ENCODE measurements at regions not wholly inside any gene's neighbourhood (a gene's known extent, or its start where the extent isn't known, plus 50 kb on each side); places are given as distances from the start of the nearest gene placed in this dataset.
"Not testable (repeated sequence)": the region's sequence is repeated elsewhere in the genome, so short reads cannot be mapped to it uniquely, and the experiment has no call there.

DNA sequence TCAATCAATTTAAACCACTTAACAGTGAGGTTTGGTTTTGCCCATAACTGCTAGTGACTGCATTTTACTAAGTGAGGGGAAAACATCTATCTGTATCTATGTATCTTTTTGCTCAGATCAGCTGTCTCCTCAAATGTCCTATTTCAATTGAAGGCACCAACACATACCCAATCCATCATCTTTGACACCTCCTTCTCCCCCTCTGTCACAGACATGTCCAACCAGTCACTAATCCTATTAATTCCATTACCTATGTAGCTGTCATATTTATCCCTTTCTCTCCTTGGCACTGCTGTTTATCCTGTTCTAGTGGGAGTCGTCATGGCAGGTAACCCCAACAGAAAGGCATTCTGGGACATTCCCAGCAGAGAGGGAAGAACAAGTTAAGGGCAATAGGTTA, 975.2 kb upstream of the AUTS2 start:
- TF ChIP-seq, protein P1, sequence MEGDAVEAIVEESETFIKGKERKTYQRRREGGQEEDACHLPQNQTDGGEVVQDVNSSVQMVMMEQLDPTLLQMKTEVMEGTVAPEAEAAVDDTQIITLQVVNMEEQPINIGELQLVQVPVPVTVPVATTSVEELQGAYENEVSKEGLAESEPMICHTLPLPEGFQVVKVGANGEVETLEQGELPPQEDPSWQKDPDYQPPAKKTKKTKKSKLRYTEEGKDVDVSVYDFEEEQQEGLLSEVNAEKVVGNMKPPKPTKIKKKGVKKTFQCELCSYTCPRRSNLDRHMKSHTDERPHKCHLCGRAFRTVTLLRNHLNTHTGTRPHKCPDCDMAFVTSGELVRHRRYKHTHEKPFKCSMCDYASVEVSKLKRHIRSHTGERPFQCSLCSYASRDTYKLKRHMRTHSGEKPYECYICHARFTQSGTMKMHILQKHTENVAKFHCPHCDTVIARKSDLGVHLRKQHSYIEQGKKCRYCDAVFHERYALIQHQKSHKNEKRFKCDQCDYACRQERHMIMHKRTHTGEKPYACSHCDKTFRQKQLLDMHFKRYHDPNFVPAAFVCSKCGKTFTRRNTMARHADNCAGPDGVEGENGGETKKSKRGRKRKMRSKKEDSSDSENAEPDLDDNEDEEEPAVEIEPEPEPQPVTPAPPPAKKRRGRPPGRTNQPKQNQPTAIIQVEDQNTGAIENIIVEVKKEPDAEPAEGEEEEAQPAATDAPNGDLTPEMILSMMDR (IDR thresholded peaks at IDR 0.05): no peak
- no peaks in the 10 kb centered on the region for H3K9me3 ChIP-seq
- H3K27me3 ChIP-seq: no peaks in the 10 kb centered on the region
- no peak overlapping the region for H3K4me3 ChIP-seq
- intact Hi-C loops (cut with DNase I): no loop called here
- H3K27ac ChIP-seq: no peak overlapping the region
- no peak for DNase-seq (ENCODE audit: low spot score in 2 of 2)
- no peaks in the 10 kb centered on the region for H3K36me3 ChIP-seq
- no peaks in the 10 kb centered on the region for H3K4me1 ChIP-seq

DNA sequence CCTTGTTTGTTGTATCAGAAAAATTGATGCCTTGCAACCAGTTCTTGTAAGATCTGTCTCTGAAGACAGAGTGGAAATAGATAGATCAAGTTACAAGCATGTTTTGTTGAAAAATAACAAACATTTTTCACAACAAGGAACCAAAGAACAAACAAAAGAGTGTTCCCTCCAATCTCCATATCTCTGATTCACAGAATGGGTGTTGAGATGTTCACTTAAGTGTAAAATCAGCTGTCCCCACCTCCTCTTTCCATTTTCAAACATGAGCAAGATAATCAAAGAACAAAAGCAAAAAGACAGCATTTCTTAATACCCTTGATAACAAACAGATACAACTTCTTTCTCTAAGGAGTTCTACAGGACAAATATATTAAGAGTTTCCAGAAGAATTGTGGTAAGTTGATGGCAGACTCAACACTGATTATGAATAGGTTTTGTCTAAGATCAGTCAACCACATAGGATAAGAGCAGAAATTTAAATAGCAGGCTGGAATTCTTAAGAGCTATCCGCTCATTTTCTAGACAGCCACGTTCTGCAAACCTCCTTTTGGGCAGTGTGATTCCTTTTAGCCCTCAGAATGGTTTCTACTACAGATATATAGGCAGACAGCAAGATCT, 970.9 kb upstream of the AUTS2 start:
- Histone ChIP-seq H3K4me1 (no peaks in the 10 kb centered on the region), H3K4me3 (no peak overlapping the region), H3K9me3 (no peaks in the 10 kb centered on the region), H3K36me3 (no peaks in the 10 kb centered on the region), H3K27ac (no peak overlapping the region), H3K27me3 (no peaks in the 10 kb centered on the region)
- intact Hi-C loops (cut with DNase I): no loop called here
- TF ChIP-seq, protein P1 (IDR thresholded peaks at IDR 0.05): no peak
- no peak for DNase-seq (ENCODE audit: low spot score in 2 of 2)

DNA sequence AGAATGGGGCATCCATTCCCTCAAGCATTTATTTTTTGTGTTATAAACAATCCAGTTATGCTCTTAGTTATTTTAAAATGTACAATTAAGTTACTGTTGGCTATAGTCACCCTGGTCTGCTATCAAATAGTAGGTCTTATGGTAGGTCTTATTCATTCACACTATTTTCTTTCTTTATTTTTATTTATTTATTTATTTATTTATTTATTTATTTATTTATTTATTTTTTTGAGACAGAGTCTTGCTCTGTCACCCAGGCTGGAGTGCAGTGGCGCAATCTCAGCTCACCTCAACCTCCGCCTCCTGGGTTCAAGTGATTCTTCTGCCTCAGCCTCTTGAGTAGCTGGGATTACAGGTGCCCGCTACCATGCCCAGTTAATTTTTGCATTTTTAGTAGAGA, 967.4 kb upstream of the AUTS2 start:
- H3K27ac ChIP-seq; H3K36me3 ChIP-seq; intact Hi-C loops (cut with DNase I); H3K4me3 ChIP-seq; H3K27me3 ChIP-seq; H3K9me3 ChIP-seq; DNase-seq (ENCODE audit: low spot score in 2 of 2); H3K4me1 ChIP-seq: not testable (repeated sequence)

DNA sequence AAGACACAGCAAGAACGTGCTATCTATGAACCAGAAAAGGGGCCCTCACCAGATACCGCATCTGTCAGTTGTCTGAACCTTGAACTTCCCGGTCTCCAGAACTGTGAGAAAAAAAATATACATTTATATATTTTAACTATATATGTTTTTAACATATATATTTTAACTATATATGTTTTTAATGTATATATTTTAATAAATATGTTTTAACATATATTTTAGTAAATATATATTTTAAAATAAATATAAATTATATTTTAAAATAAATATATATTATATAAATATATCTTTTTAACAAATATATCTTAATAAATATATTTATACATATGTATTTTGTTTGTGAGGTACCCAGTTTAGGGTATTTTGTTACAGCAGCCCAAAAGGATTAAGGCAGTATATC, 958.2 kb upstream of the AUTS2 start:
- Histone ChIP-seq H3K4me1 (no peaks in the 10 kb centered on the region), H3K27me3 (no peaks in the 10 kb centered on the region), H3K9me3 (no peaks in the 10 kb centered on the region), H3K36me3 (no peaks in the 10 kb centered on the region), H3K27ac (no peak overlapping the region), H3K4me3 (no peak overlapping the region)
- TF ChIP-seq, protein P1 (IDR thresholded peaks at IDR 0.05): no peak
- DNase-seq (ENCODE audit: low spot score in 2 of 2): no peak
- intact Hi-C loops (cut with DNase I): no loop called here

DNA sequence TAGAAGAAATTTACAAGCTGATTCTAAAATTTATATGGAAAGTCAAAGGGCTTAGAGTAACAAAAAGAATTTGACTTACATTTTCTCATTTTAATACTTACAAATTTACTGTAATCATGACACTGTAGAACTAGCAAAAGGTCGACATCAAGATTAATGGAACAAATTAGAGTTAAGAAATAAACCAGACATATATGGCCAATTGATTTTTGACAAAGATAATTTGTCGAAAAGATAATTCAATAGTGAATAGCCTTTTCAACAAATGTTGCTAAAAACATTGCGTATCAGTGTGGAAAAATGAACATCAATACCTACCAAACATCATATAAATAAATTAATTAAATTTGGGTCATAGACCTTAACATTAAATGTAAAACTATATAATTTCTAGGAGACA, 955.5 kb upstream of the AUTS2 start:
- H3K4me1 ChIP-seq: no peaks in the 10 kb centered on the region
- intact Hi-C loops (cut with DNase I): no loop called here
- H3K9me3 ChIP-seq: no peaks in the 10 kb centered on the region
- H3K27me3 ChIP-seq: no peaks in the 10 kb centered on the region
- TF ChIP-seq, protein P1 (IDR thresholded peaks at IDR 0.05): no peak
- H3K4me3 ChIP-seq: no peak overlapping the region
- no peak overlapping the region for H3K27ac ChIP-seq
- DNase-seq (ENCODE audit: low spot score in 2 of 2): no peak
- no peaks in the 10 kb centered on the region for H3K36me3 ChIP-seq

DNA sequence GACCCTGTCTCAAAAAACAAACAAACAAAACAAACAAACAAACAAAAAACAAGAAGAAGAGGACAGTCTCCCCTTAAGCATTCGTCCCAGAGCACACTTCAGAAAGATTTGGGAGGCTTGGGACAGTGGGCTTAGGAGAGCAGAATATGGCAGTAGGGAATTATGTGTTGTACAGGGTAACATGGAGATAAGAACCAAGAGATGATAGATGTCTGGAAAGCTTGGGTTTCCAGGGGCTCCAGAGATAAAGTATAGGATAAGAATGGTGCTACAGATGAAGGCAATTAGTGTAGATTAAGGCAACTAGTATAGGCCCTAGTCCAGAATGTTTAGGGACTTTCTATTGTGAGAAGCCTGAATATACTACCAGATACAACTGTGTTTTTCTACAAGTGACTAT, 934.9 kb upstream of the AUTS2 start:
- H3K4me3 ChIP-seq: no peak overlapping the region
- no peaks in the 10 kb centered on the region for H3K4me1 ChIP-seq
- intact Hi-C loops (cut with DNase I): no loop called here
- TF ChIP-seq, protein P1 (IDR thresholded peaks at IDR 0.05): no peak
- H3K9me3 ChIP-seq: no peaks in the 10 kb centered on the region
- no peak for DNase-seq (ENCODE audit: low spot score in 2 of 2)
- no peaks in the 10 kb centered on the region for H3K36me3 ChIP-seq
- no peak overlapping the region for H3K27ac ChIP-seq
- no peaks in the 10 kb centered on the region for H3K27me3 ChIP-seq
